Neural crest cell (in vitro differentiated cells): ENCODE measurements at regions not wholly inside any gene's neighbourhood (a gene's known extent, or its start where the extent isn't known, plus 50 kb on each side); places are given as distances from the start of the nearest gene placed in this dataset.
"Not testable (repeated sequence)": the region's sequence is repeated elsewhere in the genome, so short reads cannot be mapped to it uniquely, and the experiment has no call there.

Experiments
- DNase-seq: peaks from one replicate; pipeline ENCODE4 v3.0.0; 2021; ENCODE audit warnings: low read depth, mixed read lengths, low spot score
- H3K27ac Mint-ChIP-seq: one replicate; pipeline ENCODE4 v1.8.0; 2021; ENCODE audit warnings: mild to moderate bottlenecking, mixed read lengths; ENCODE audit not compliant: unreplicated experiment
- H3K27me3 Mint-ChIP-seq: 2 replicates; pipeline ENCODE4 v1.8.0; 2021; ENCODE audit warnings: low read depth, mild to moderate bottlenecking, mixed read lengths
- H3K36me3 Mint-ChIP-seq: 2 replicates; pipeline ENCODE4 v1.8.0; 2021; ENCODE audit warnings: low read depth, mild to moderate bottlenecking, mixed read lengths
- H3K4me1 Mint-ChIP-seq: 2 replicates; pipeline ENCODE4 v1.8.0; 2021; ENCODE audit warnings: mixed read lengths
- H3K4me3 Mint-ChIP-seq: one replicate; pipeline ENCODE4 v1.8.0; 2021; ENCODE audit warnings: mild to moderate bottlenecking, mixed read lengths
- H3K9me3 Mint-ChIP-seq: 2 replicates; pipeline ENCODE4 v1.8.0; 2021; ENCODE audit warnings: mixed read lengths
- TF ChIP-seq, protein P1 (sequence below): fragments of 200-600 bp; sonication (generic); conservative IDR thresholded peaks from 2 replicates; pipeline ENCODE4 v1.5.0; 2021; ENCODE audit warnings: antibody characterized with exemption, mild to moderate bottlenecking

- H3K4me3 Mint-ChIP-seq = no peak overlapping the region
- H3K27me3 Mint-ChIP-seq = no peaks in the 10 kb centered on the region
- peaks cover 7% of the 10 kb centered on the region for H3K9me3 Mint-ChIP-seq
- no peak for DNase-seq
- TF ChIP-seq, protein P1, sequence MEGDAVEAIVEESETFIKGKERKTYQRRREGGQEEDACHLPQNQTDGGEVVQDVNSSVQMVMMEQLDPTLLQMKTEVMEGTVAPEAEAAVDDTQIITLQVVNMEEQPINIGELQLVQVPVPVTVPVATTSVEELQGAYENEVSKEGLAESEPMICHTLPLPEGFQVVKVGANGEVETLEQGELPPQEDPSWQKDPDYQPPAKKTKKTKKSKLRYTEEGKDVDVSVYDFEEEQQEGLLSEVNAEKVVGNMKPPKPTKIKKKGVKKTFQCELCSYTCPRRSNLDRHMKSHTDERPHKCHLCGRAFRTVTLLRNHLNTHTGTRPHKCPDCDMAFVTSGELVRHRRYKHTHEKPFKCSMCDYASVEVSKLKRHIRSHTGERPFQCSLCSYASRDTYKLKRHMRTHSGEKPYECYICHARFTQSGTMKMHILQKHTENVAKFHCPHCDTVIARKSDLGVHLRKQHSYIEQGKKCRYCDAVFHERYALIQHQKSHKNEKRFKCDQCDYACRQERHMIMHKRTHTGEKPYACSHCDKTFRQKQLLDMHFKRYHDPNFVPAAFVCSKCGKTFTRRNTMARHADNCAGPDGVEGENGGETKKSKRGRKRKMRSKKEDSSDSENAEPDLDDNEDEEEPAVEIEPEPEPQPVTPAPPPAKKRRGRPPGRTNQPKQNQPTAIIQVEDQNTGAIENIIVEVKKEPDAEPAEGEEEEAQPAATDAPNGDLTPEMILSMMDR = no peak
- no peak overlapping the region for H3K27ac Mint-ChIP-seq
- H3K4me1 Mint-ChIP-seq = no peaks in the 10 kb centered on the region
- no peaks in the 10 kb centered on the region for H3K36me3 Mint-ChIP-seq
These were observed 247.7 kb downstream of the SOCS6 start for GRCh38 chr18:70536370-70537062.

GRCh38 chr18:70535041-70535440 lies 246.2 kb downstream of the SOCS6 start:
- TF ChIP-seq, protein P1 = no peak
- Mint-ChIP-seq H3K9me3 (peaks cover 2% of the 10 kb centered on the region), H3K4me3 (no peak overlapping the region), H3K27me3 (no peaks in the 10 kb centered on the region), H3K36me3 (no peaks in the 10 kb centered on the region), H3K27ac (no peak overlapping the region), H3K4me1 (no peaks in the 10 kb centered on the region)
- no peak for DNase-seq

DNA sequence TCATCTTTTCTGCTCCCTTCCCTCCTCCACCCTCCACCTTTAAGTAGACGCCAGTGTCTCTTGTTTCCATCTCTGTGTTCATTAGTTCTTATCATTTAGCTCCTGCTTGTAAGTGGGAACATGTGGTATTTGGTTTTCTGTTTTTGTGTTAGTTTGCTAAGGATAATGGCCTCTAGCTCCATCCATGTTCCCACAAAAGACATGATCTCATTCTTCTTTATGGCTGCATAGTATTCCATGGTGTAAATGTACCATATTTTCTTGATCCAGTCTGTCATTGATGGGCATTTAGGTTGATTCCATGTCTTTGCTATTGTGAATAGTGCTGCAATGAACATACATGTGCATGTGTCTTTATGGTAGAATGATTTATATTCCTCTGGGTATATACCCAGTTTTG lies 236.5 kb downstream of the SOCS6 start:
- not testable (repeated sequence) for H3K4me1 Mint-ChIP-seq, H3K36me3 Mint-ChIP-seq, H3K27ac Mint-ChIP-seq, DNase-seq, H3K9me3 Mint-ChIP-seq, H3K27me3 Mint-ChIP-seq, H3K4me3 Mint-ChIP-seq

- no peak for DNase-seq
- TF ChIP-seq, protein P1 = no peak
- Mint-ChIP-seq H3K36me3 (no peaks in the 10 kb centered on the region), H3K27me3 (no peaks in the 10 kb centered on the region), H3K4me3 (no peak overlapping the region), H3K27ac (no peak overlapping the region), H3K4me1 (no peaks in the 10 kb centered on the region), H3K9me3 (no peaks in the 10 kb centered on the region)
These were observed 234.9 kb downstream of the SOCS6 start for GRCh38 chr18:70523792-70524182.

GRCh38 chr18:70523035-70523791 lies 234.4 kb downstream of the SOCS6 start:
- Mint-ChIP-seq H3K4me1 (no peaks in the 10 kb centered on the region), H3K36me3 (no peaks in the 10 kb centered on the region), H3K27me3 (no peaks in the 10 kb centered on the region), H3K9me3 (no peaks in the 10 kb centered on the region), H3K4me3 (no peak overlapping the region), H3K27ac (no peak overlapping the region)
- TF ChIP-seq, protein P1 = no peak
- no peak for DNase-seq

DNA sequence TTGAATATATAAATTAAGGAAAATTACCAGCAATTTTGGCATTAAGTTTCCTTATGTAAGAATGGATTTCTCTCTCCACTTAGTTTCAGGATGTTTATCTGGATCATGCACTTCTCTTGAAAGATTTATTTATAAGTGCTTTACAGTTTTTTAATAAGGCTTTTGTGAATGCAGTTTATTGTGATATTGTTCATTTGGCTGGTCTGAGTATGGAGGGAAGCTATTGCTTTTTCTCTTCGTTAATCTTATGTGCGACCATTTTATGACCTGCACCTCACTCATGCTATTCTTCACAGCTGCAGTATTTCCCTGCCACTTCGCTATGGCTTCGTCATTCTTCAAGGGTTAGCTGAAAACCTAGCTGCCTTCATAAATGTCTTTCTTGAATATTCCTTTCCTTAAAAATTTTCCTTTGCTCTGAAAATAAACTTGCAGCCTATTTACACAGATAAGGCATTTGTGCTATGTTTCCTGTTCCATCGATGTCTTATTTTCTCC lies 233.4 kb downstream of the SOCS6 start:
- no peak for DNase-seq
- H3K36me3 Mint-ChIP-seq = no peaks in the 10 kb centered on the region
- H3K4me3 Mint-ChIP-seq = no peak overlapping the region
- no peaks in the 10 kb centered on the region for H3K27me3 Mint-ChIP-seq
- no peak overlapping the region for H3K27ac Mint-ChIP-seq
- no peaks in the 10 kb centered on the region for H3K4me1 Mint-ChIP-seq
- TF ChIP-seq, protein P1 = no peak
- H3K9me3 Mint-ChIP-seq = no peaks in the 10 kb centered on the region
